ENCODE measurements at regions not wholly inside any gene's neighbourhood (a gene's known extent, or its start where the extent isn't known, plus 50 kb on each side); places are given as distances from the start of the nearest gene placed in this dataset.

- 0 out of 2 replicates have a peak, but pooled peaks have one; percentile 23 for TF ChIP-seq GABPA (IDR thresholded peaks at IDR 0.05; ENCODE audit: borderline replicate concordance, insufficient read depth, low read length)
- no peak for TF ChIP-seq EP300 (IDR thresholded peaks at IDR 0.05; ENCODE audit: borderline replicate concordance in 1 of 2, low read depth in 2 of 2, low read length in 2 of 2)
- TF ChIP-seq POLR2A (IDR thresholded peaks at IDR 0.05; ENCODE audit: control extremely low read depth in 1 of 2, low read depth in 2 of 2, low read length in 2 of 2), result no peak
- TF ChIP-seq RBBP5 (IDR thresholded peaks at IDR 0.05; ENCODE audit: borderline replicate concordance, low read depth, low read length), result no peak
- TF ChIP-seq SRF (IDR thresholded peaks at IDR 0.05; ENCODE audit: low read depth, low read length), result no peak
- TF ChIP-seq CHD1 (IDR thresholded peaks at IDR 0.05; ENCODE audit: low read depth, low read length), result no peak
- no peak for TF ChIP-seq TAF1 (IDR thresholded peaks at IDR 0.05; ENCODE audit: low read depth, low read length)
- TF ChIP-seq SP1 (IDR thresholded peaks at IDR 0.05; ENCODE audit: low read depth, low read length), result no peak
- TF ChIP-seq SAP30 (IDR thresholded peaks at IDR 0.05; ENCODE audit: insufficient read depth, insufficient replicate concordance, low read length), result no peak
- no peak for TF ChIP-seq SP2 (IDR thresholded peaks at IDR 0.05; ENCODE audit: low read length)
- TF ChIP-seq HDAC2 (IDR thresholded peaks at IDR 0.05; ENCODE audit: borderline replicate concordance in 1 of 2, low read depth in 2 of 2, low read length in 2 of 2), result 0 out of 4 replicates have a peak, but pooled peaks of 1 of the 2 experiments have one; percentile 48
- no peak for TF ChIP-seq EZH2 (IDR thresholded peaks at IDR 0.05; ENCODE audit: low read depth, low read length, severe bottlenecking)
- TF ChIP-seq NANOG (IDR thresholded peaks at IDR 0.05; ENCODE audit: insufficient read depth, low read depth, low read length, poor library complexity, severe bottlenecking), result peak; percentile 41
- TF ChIP-seq FOSL1 (IDR thresholded peaks at IDR 0.05; ENCODE audit: insufficient read depth, low read depth, low read length), result no peak
- no peak for TF ChIP-seq TEAD4 (IDR thresholded peaks at IDR 0.05; ENCODE audit: low read depth, low read length)
- TF ChIP-seq BACH1 (IDR thresholded peaks at IDR 0.05; ENCODE audit: low read length), result no peak
- TF ChIP-seq MAX (IDR thresholded peaks at IDR 0.05), result 0 out of 2 replicates have a peak, but pooled peaks have one; percentile 12
- TF ChIP-seq NRF1 (IDR thresholded peaks at IDR 0.05; ENCODE audit: low read depth, low read length), result no peak
- TF ChIP-seq BCL11A (IDR thresholded peaks at IDR 0.05; ENCODE audit: low read depth in 2 of 2, low read length in 2 of 2), result no peak
- TF ChIP-seq ZNF274 (IDR thresholded peaks at IDR 0.05; ENCODE audit: borderline replicate concordance, extremely low read depth, low read length), result no peak
- TF ChIP-seq PHF8 (conservative IDR thresholded peaks at IDR 0.05; ENCODE audit: low read depth, low read length), result no peak
- no peak for TF ChIP-seq CTBP2 (IDR thresholded peaks at IDR 0.05; ENCODE audit: borderline replicate concordance, insufficient read depth, insufficient read length, low read length)
- TF ChIP-seq ASH2L (IDR thresholded peaks at IDR 0.05; ENCODE audit: low read length), result no peak
These were observed 320.2 kb upstream of the SFSWAP start (continued) for GRCh38 chr12:131390412-131391334.

Measured in H1 (cell line).